IMR-90 (cell line): ENCODE measurements at regions not wholly inside any gene's neighbourhood (a gene's known extent, or its start where the extent isn't known, plus 50 kb on each side); places are given as distances from the start of the nearest gene placed in this dataset.

Experiments
- ATAC-seq: fragments of 200-7000 bp; cut with Tn5 transposase; 2 replicates; pipeline ENCODE4 v1.9.1; 2020; ENCODE audit warnings: low read depth, mild to moderate bottlenecking, moderate library complexity
- BruUV-seq: library from RNA; stranded (reverse); fragments of 400-500 nt; replicated peaks from 2 replicates; lab custom pipeline; 2021; lab: Mats Ljungman, UMichigan
- CTCF ChIA-PET: fragments of 300-600 bp; formaldehyde crosslinking; extraction: SDS; loops from one replicate; lab custom pipeline; 2021; ENCODE audit warnings: antibody characterized with exemption; lab: Yijun Ruan, JAX
- POLR2A ChIA-PET: fragments of 300-600 bp; sonication (Branson Sonifier 250); formaldehyde crosslinking; loops from one replicate; lab custom pipeline; 2022; ENCODE audit warnings: antibody characterized with exemption; ENCODE audit not compliant: unreplicated experiment; lab: Charles Lee
- DNase-seq: peaks from one replicate; pipeline ENCODE4 v3.0.0; 2013
- H2AFZ ChIP-seq: replicated peaks from 2 replicates; pipeline ENCODE3; 2013; ENCODE audit warnings: low read length, mild to moderate bottlenecking; ENCODE audit not compliant: poor library complexity
- H2AK5ac ChIP-seq: 2 replicates; pipeline ENCODE4 v1.6.1; 2013; ENCODE audit warnings: low read depth, low read length, inconsistent platforms
- H2AK9ac ChIP-seq: replicated peaks from 2 replicates; pipeline ENCODE3; 2013; ENCODE audit warnings: mild to moderate bottlenecking, low read depth, low read length, moderate library complexity; ENCODE audit not compliant: poor library complexity
- H2BK120ac ChIP-seq: 2 replicates; pipeline ENCODE4 v1.6.1; 2013; ENCODE audit warnings: low read depth, low read length, inconsistent platforms
- H2BK15ac ChIP-seq: 3 replicates; pipeline ENCODE4 v1.6.1; 2013; ENCODE audit warnings: low read depth, low read length, inconsistent platforms
- H2BK20ac ChIP-seq: 2 replicates; pipeline ENCODE4 v1.6.1; 2013; ENCODE audit warnings: low read depth, mild to moderate bottlenecking, inconsistent platforms, low read length, moderate library complexity
- H2BK5ac ChIP-seq: 2 replicates; pipeline ENCODE4 v1.6.1; 2013; ENCODE audit warnings: mild to moderate bottlenecking, low read depth, low read length, inconsistent platforms; ENCODE audit not compliant: poor library complexity, severe bottlenecking
- H3K14ac ChIP-seq: replicated peaks from 2 replicates; pipeline ENCODE4 v1.6.1; 2013; ENCODE audit warnings: low read depth, low read length, inconsistent platforms
- H3K18ac ChIP-seq: 2 replicates; pipeline ENCODE4 v1.6.1; 2013; ENCODE audit warnings: low read depth, low read length, control low read depth
- H3K23ac ChIP-seq: 2 replicates; pipeline ENCODE4 v1.6.1; 2013; ENCODE audit warnings: low read depth, low read length, inconsistent platforms
- H3K27ac ChIP-seq: 2 replicates; pipeline ENCODE4 v1.5.1; 2013; ENCODE audit warnings: mild to moderate bottlenecking, control low read depth, low read length; ENCODE audit not compliant: insufficient read depth
- H3K27me3 ChIP-seq: 2 replicates; pipeline ENCODE4 v1.6.1; 2013; ENCODE audit warnings: low read length; ENCODE audit not compliant: control insufficient read depth, insufficient read depth
- H3K36me3 ChIP-seq: 2 replicates; pipeline ENCODE4 v1.6.1; 2013; ENCODE audit warnings: low read length, mixed read lengths; ENCODE audit not compliant: control insufficient read depth, insufficient read depth
- H3K4ac ChIP-seq: 2 replicates; pipeline ENCODE4 v1.6.1; 2013; ENCODE audit warnings: low read depth, low read length, inconsistent platforms
- H3K4me1 ChIP-seq: 2 replicates; pipeline ENCODE4 v1.6.1; 2013; ENCODE audit warnings: low read length, mixed read lengths; ENCODE audit not compliant: control insufficient read depth, insufficient read depth
- H3K4me2 ChIP-seq: 2 replicates; pipeline ENCODE4 v1.6.1; 2013; ENCODE audit warnings: low read depth, mild to moderate bottlenecking, control low read depth, low read length, moderate library complexity
- H3K4me3 ChIP-seq: 2 replicates; pipeline ENCODE4 v1.5.1; 2013; ENCODE audit warnings: low read depth, mild to moderate bottlenecking, control low read depth, low read length, moderate library complexity; ENCODE audit not compliant: insufficient read depth
- H3K56ac ChIP-seq: 2 replicates; pipeline ENCODE4 v1.6.1; 2013; ENCODE audit warnings: low read length, inconsistent platforms; ENCODE audit not compliant: insufficient read depth; ENCODE audit errors: extremely low read depth
- H3K79me1 ChIP-seq, 2 experiments: 2 replicates each; pipeline ENCODE4 v1.6.1; 2013; ENCODE audit warnings: low read length in 2 of 2, inconsistent platforms in 1 of 2, low read depth in 1 of 2
- H3K9ac ChIP-seq: 2 replicates; pipeline ENCODE4 v1.6.1; 2013; ENCODE audit warnings: low read depth, low read length, control low read depth
- H3K9me1 ChIP-seq: 2 replicates; pipeline ENCODE4 v1.6.1; 2013; ENCODE audit warnings: low read length, inconsistent platforms; ENCODE audit not compliant: insufficient read depth
- H3K9me3 ChIP-seq: 2 replicates; pipeline ENCODE4 v1.6.1; 2013; ENCODE audit warnings: low read length; ENCODE audit not compliant: control insufficient read depth, insufficient read depth
- H4K20me1 ChIP-seq: 2 replicates; pipeline ENCODE4 v1.6.1; 2013; ENCODE audit warnings: low read length, inconsistent platforms; ENCODE audit not compliant: insufficient read depth
- H4K5ac ChIP-seq: 2 replicates; pipeline ENCODE4 v1.6.1; 2013; ENCODE audit warnings: mild to moderate bottlenecking, low read depth, low read length, control low read depth
- H4K8ac ChIP-seq, 2 experiments: 2 replicates each; pipeline ENCODE4 v1.6.1; 2013; ENCODE audit warnings: low read depth in 2 of 2, low read length in 2 of 2, control low read depth in 1 of 2, inconsistent platforms in 1 of 2
- H4K91ac ChIP-seq: 2 replicates; pipeline ENCODE4 v1.6.1; 2013; ENCODE audit warnings: low read depth, low read length, inconsistent platforms; ENCODE audit not compliant: insufficient read depth
- CHD1 ChIP-seq: IDR thresholded peaks from 2 replicates; pipeline ENCODE4 v1.6.1; 2012; ENCODE audit warnings: low read depth, low read length, improper control_type of control experiment
- ELK1 ChIP-seq: fragments of 150-350 bp; IDR thresholded peaks from 2 replicates; pipeline ENCODE4 v1.6.1; 2016; ENCODE audit warnings: low read depth, mild to moderate bottlenecking, low read length, moderate library complexity, borderline replicate concordance
- MAZ ChIP-seq: IDR thresholded peaks from 2 replicates; pipeline ENCODE4 v1.6.1; 2012; ENCODE audit warnings: low read depth, mild to moderate bottlenecking, low read length, improper control_type of control experiment, moderate library complexity, borderline replicate concordance
- MXI1 ChIP-seq: IDR thresholded peaks from 2 replicates; pipeline ENCODE4 v1.6.1; 2012; ENCODE audit warnings: low read depth, mild to moderate bottlenecking, low read length, moderate library complexity, borderline replicate concordance
- POLR2A ChIP-seq: IDR thresholded peaks from 2 replicates; pipeline ENCODE4 v1.6.1; 2012; ENCODE audit warnings: mild to moderate bottlenecking, low read depth, low read length
- RFX5 ChIP-seq: IDR thresholded peaks from 2 replicates; pipeline ENCODE4 v1.8.0; 2012; ENCODE audit warnings: low read depth, mild to moderate bottlenecking, low read length, moderate library complexity
- USF2 ChIP-seq: fragments of 150-350 bp; IDR thresholded peaks from 2 replicates; pipeline ENCODE4 v1.6.1; 2017; ENCODE audit warnings: mild to moderate bottlenecking, antibody characterized with exemption, low read length, low read depth
- WGBS, 2 experiments: methylation state at CpG; one replicate each; pipeline versions ENCODE4 v1.1.5 to v1.1.7; 2013; ENCODE audit warnings: missing lambda C conversion rate in 2 of 2; ENCODE audit not compliant: insufficient read length in 1 of 2; ENCODE audit errors: extremely low coverage in 2 of 2; 5-methylcytosine and 5-hydroxymethylcytosine counted together
- dilution Hi-C: fragments of 300-500 bp; cut with HindIII; formaldehyde crosslinking; loops from one replicate; pipeline ENCODE4 v1.14.3; 2018; ENCODE audit warnings: low sequenced_read_pairs; ENCODE audit not compliant: unreplicated experiment
- in situ Hi-C: fragments of 300-500 bp; cut with MboI; formaldehyde crosslinking; loops from 3 replicates; pipeline ENCODE4 v1.14.3; 2019; ENCODE audit warnings: low sequenced_read_pairs, inconsistent platforms, mixed read lengths
- intact Hi-C: fragments of 100-400 bp; cut with micrococcal nuclease; formaldehyde crosslinking; loops from 2 replicates; pipeline ENCODE4 v1.10.0; 2022

GRCh38 chr2:17107871-17108270 is 410.4 kb downstream of the RAD51AP2 start:
- H3K9ac ChIP-seq: no peak overlapping the region
- H3K27ac ChIP-seq: no peak overlapping the region
- H4K91ac ChIP-seq: no peak overlapping the region
- no peak overlapping the region for H3K4ac ChIP-seq
- ChIA-PET POLR2A (no interaction called here), CTCF (no interaction called here)
- in situ Hi-C loops: no loop called here
- no TSS peak for BruUV-seq
- H3K4me2 ChIP-seq: no peak overlapping the region
- H3K23ac ChIP-seq: no peak overlapping the region
- dilution Hi-C loops: no loop called here
- no peak overlapping the region for H4K5ac ChIP-seq
- no peak overlapping the region for H2BK20ac ChIP-seq
- no peak overlapping the region for H3K4me3 ChIP-seq
- H2AK5ac ChIP-seq: no peak overlapping the region
- no peaks in the 10 kb centered on the region for H3K36me3 ChIP-seq
- H4K20me1 ChIP-seq: no peaks in the 10 kb centered on the region
- H3K27me3 ChIP-seq: no peaks in the 10 kb centered on the region
- ATAC-seq (no peak), DNase-seq (no peak)
- no peak overlapping the region for H2BK15ac ChIP-seq
- no peaks in the 10 kb centered on the region for H3K79me1 ChIP-seq
- intact Hi-C loops: no loop called here
- H2AK9ac ChIP-seq: no peak overlapping the region
- H3K18ac ChIP-seq: no peak overlapping the region
- no peak overlapping the region for H4K8ac ChIP-seq
- H3K56ac ChIP-seq: no peak overlapping the region
- TF ChIP-seq MAZ (no peak), USF2 (no peak), POLR2A (no peak), ELK1 (no peak), MXI1 (no peak), CHD1 (no peak), RFX5 (no peak)
- no peaks in the 10 kb centered on the region; the same call in 1 of the 2 replicates for H3K9me3 ChIP-seq
- no peak overlapping the region for H3K14ac ChIP-seq
- no peak overlapping the region for H2BK120ac ChIP-seq
- no peaks in the 10 kb centered on the region for H3K9me1 ChIP-seq
- H2AFZ ChIP-seq: no peak overlapping the region
- 27% methylated on average over 1 of the region's 2 CpGs; no CpG with 5 or more reads in 1 of the 2 experiments for WGBS, 2 experiments
- no peak overlapping the region for H2BK5ac ChIP-seq
- no peaks in the 10 kb centered on the region for H3K4me1 ChIP-seq
